22Rv1 (cell line): ENCODE measurements at regions not wholly inside any gene's neighbourhood (a gene's known extent, or its start where the extent isn't known, plus 50 kb on each side); places are given as distances from the start of the nearest gene placed in this dataset.

ENCODE experiments used
- ZFX ChIP-seq: fragments of 450-650 bp; IDR thresholded peaks from 2 replicates; pipeline ENCODE4 v1.6.1; 2017; ENCODE audit warnings: antibody characterized with exemption, borderline replicate concordance
- TF ChIP-seq, protein P1 (sequence below): fragments of 450-650 bp; IDR thresholded peaks from 2 replicates; pipeline ENCODE4 v1.5.1; 2017; ENCODE audit warnings: mild to moderate bottlenecking

DNA sequence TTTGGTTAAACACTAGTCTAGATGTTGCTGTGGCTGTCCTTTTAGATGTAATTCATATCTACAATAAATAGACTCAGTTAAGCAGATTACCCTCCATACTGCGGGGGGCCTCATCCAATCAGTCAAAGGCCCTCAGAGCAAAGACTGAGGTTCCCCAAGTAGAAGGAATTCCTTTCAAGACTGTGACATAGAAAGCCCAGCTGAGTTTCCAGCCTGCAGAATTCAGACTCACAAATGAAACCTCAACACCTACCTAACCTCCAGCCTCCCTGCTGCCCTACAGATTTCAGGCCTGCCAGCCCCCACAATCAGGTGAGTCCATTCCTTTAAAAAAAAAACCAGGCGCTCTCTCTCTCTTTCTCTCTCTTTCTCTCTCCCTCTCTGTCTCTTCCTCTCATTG, 73.6 kb upstream of the NSMCE3 start:
- TF ChIP-seq, protein P1, sequence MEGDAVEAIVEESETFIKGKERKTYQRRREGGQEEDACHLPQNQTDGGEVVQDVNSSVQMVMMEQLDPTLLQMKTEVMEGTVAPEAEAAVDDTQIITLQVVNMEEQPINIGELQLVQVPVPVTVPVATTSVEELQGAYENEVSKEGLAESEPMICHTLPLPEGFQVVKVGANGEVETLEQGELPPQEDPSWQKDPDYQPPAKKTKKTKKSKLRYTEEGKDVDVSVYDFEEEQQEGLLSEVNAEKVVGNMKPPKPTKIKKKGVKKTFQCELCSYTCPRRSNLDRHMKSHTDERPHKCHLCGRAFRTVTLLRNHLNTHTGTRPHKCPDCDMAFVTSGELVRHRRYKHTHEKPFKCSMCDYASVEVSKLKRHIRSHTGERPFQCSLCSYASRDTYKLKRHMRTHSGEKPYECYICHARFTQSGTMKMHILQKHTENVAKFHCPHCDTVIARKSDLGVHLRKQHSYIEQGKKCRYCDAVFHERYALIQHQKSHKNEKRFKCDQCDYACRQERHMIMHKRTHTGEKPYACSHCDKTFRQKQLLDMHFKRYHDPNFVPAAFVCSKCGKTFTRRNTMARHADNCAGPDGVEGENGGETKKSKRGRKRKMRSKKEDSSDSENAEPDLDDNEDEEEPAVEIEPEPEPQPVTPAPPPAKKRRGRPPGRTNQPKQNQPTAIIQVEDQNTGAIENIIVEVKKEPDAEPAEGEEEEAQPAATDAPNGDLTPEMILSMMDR, result no peak
- TF ChIP-seq ZFX, result no peak
